ENCODE measurements at regions not wholly inside any gene's neighbourhood (a gene's known extent, or its start where the extent isn't known, plus 50 kb on each side); places are given as distances from the start of the nearest gene placed in this dataset.

GRCh38 chr4:177699365-177700213, 257.4 kb upstream of the AGA start:
- DNase-seq = no peak

GRCh38 chr4:177706916-177707315, 264.7 kb upstream of the AGA start:
- DNase-seq = no peak

- no peak for DNase-seq
Measured at GRCh38 chr4:177713454-177713853, 271.2 kb upstream of the AGA start.

- no peak for DNase-seq
Measured at GRCh38 chr4:177717407-177717806, 275.2 kb upstream of the AGA start.

GRCh38 chr4:177718514-177718913, 276.3 kb upstream of the AGA start:
- no peak for DNase-seq

GRCh38 chr4:177726111-177726510, 283.9 kb upstream of the AGA start:
- DNase-seq = no peak

GRCh38 chr4:177728361-177729152, 286.3 kb upstream of the AGA start:
- DNase-seq = no peak

- DNase-seq = no peak
Measured at GRCh38 chr4:177729681-177730080, 287.4 kb upstream of the AGA start.

- no peak for DNase-seq
Measured at GRCh38 chr4:177737387-177737940, 295.2 kb upstream of the AGA start.

GRCh38 chr4:177740563-177740962, 298.3 kb upstream of the AGA start:
- no peak for DNase-seq

GRCh38 chr4:177759729-177760128, 317.5 kb upstream of the AGA start:
- no peak for DNase-seq

GRCh38 chr4:177761692-177762091, 319.5 kb upstream of the AGA start:
- DNase-seq = no peak

- no peak for DNase-seq
Measured at GRCh38 chr4:177769155-177769554, 326.9 kb upstream of the AGA start.

- no peak for DNase-seq
Measured at GRCh38 chr4:177770776-177771175, 328.5 kb upstream of the AGA start.

GRCh38 chr4:177771645-177772044, 329.4 kb upstream of the AGA start:
- no peak for DNase-seq

- no peak for DNase-seq
Measured at GRCh38 chr4:177778623-177779022, 336.4 kb upstream of the AGA start.

- DNase-seq = no peak
Measured at GRCh38 chr4:177785000-177785399, 342.8 kb upstream of the AGA start.

GRCh38 chr4:177789610-177790009, 347.4 kb upstream of the AGA start:
- no peak for DNase-seq

GRCh38 chr4:177791188-177791587, 349.0 kb upstream of the AGA start:
- no peak for DNase-seq

- DNase-seq = no peak
Measured at GRCh38 chr4:177796841-177797240, 354.6 kb upstream of the AGA start.

GRCh38 chr4:177798161-177798560, 355.9 kb upstream of the AGA start:
- no peak for DNase-seq

GRCh38 chr4:177802162-177802561, 359.9 kb upstream of the AGA start:
- no peak for DNase-seq

GRCh38 chr4:177802661-177803060, 360.4 kb upstream of the AGA start:
- DNase-seq = no peak

GRCh38 chr4:177803151-177803550, 360.9 kb upstream of the AGA start:
- DNase-seq = no peak
